GM23338 (cell line): ENCODE measurements at regions not wholly inside any gene's neighbourhood (a gene's known extent, or its start where the extent isn't known, plus 50 kb on each side); places are given as distances from the start of the nearest gene placed in this dataset.

Experiments used
- ATAC-seq: fragments of 200-7000 bp; cut with Tn5 transposase; 3 replicates; pipeline ENCODE4 v1.9.1; 2020
- DNase-seq: peaks from one replicate; pipeline ENCODE4 v3.0.0-alpha.2; 2015; ENCODE audit warnings: low spot score
- H2AFZ ChIP-seq: fragments of 200-600 bp; sonication (generic); 2 replicates; pipeline ENCODE4 v1.8.0; 2016; ENCODE audit warnings: antibody characterized with exemption, mild to moderate bottlenecking, moderate library complexity
- H3F3A ChIP-seq: fragments of 200-600 bp; sonication (generic); replicated peaks from 2 replicates; pipeline ENCODE4 v1.8.0; 2017; ENCODE audit warnings: antibody characterized with exemption, mixed run types, low read depth
- H3K27ac ChIP-seq: fragments of 200-600 bp; sonication (generic); 2 replicates; pipeline ENCODE4 v1.6.1; 2016; ENCODE audit warnings: low read depth
- H3K27me3 ChIP-seq: fragments of 200-600 bp; sonication (generic); 2 replicates; pipeline ENCODE4 v1.8.0; 2016; ENCODE audit warnings: mild to moderate bottlenecking, mixed run types, moderate library complexity; ENCODE audit not compliant: insufficient read depth
- H3K36me3 ChIP-seq: fragments of 200-600 bp; sonication (generic); 2 replicates; pipeline ENCODE4 v1.8.0; 2016; ENCODE audit warnings: mild to moderate bottlenecking; ENCODE audit not compliant: insufficient read depth
- H3K4me1 ChIP-seq: fragments of 200-600 bp; sonication (generic); 2 replicates; pipeline ENCODE4 v1.8.0; 2016; ENCODE audit warnings: mild to moderate bottlenecking, moderate library complexity; ENCODE audit not compliant: insufficient read depth
- H3K4me2 ChIP-seq: fragments of 200-600 bp; sonication (generic); 2 replicates; pipeline ENCODE4 v1.7.1; 2017; ENCODE audit warnings: mixed run types
- H3K4me3 ChIP-seq: fragments of 200-600 bp; sonication (generic); 2 replicates; pipeline ENCODE4 v1.6.1; 2016; ENCODE audit warnings: mixed run types
- H3K79me2 ChIP-seq: fragments of 200-600 bp; sonication (generic); replicated peaks from 2 replicates; pipeline ENCODE4 v1.8.0; 2017; ENCODE audit warnings: mild to moderate bottlenecking; ENCODE audit not compliant: insufficient read depth
- H3K9me2 ChIP-seq: fragments of 200-600 bp; sonication (generic); 2 replicates; pipeline ENCODE4 v1.8.0; 2017; ENCODE audit not compliant: insufficient read depth
- H4K20me1 ChIP-seq: fragments of 200-600 bp; sonication (generic); replicated peaks from 2 replicates; pipeline ENCODE4 v1.8.0; 2017; ENCODE audit warnings: mild to moderate bottlenecking; ENCODE audit not compliant: insufficient read depth
- H3K27ac Mint-ChIP-seq: 2 replicates; pipeline ENCODE4 v1.8.0; 2020; ENCODE audit warnings: inconsistent platforms, mild to moderate bottlenecking, moderate library complexity, mixed read lengths
- H3K27me3 Mint-ChIP-seq: 3 replicates; pipeline ENCODE4 v1.8.0; 2022; ENCODE audit warnings: low read depth, mild to moderate bottlenecking, moderate library complexity, mixed read lengths, inconsistent platforms; ENCODE audit not compliant: insufficient read depth, poor library complexity
- H3K36me3 Mint-ChIP-seq: 3 replicates; pipeline ENCODE4 v1.8.0; 2021; ENCODE audit warnings: low read depth, mild to moderate bottlenecking, inconsistent platforms, moderate library complexity, mixed read lengths
- H3K4me1 Mint-ChIP-seq: 3 replicates; pipeline ENCODE4 v1.8.0; 2020; ENCODE audit warnings: mild to moderate bottlenecking, inconsistent platforms, mixed read lengths
- H3K4me3 Mint-ChIP-seq: 3 replicates; pipeline ENCODE4 v1.8.0; 2021; ENCODE audit warnings: moderate library complexity, mild to moderate bottlenecking, inconsistent platforms, mixed read lengths
- H3K9me3 Mint-ChIP-seq: 3 replicates; pipeline ENCODE4 v1.8.0; 2020; ENCODE audit warnings: moderate library complexity, mild to moderate bottlenecking, inconsistent platforms, mixed read lengths
- CREB1 ChIP-seq: fragments of 250-450 bp; sonication (Bioruptor Pico); IDR thresholded peaks from 2 replicates; pipeline ENCODE4 v1.5.0; 2020; ENCODE audit warnings: low read depth, mild to moderate bottlenecking, moderate library complexity
- CTCF ChIP-seq, 2 experiments: fragments of 200-600 bp in 1 of 2; sonication (generic) in 1 of 2; conservative IDR thresholded peaks; 2 replicates each; pipeline versions ENCODE4 v1.5.1 to v1.6.1; 2016 to 2017; ENCODE audit warnings: antibody characterized with exemption in 2 of 2, low read depth in 2 of 2, mild to moderate bottlenecking in 2 of 2, moderate library complexity in 1 of 2
- EZH2 ChIP-seq: fragments of 200-600 bp; sonication (generic); IDR thresholded peaks from one replicate; pipeline ENCODE4 v1.8.0; 2017; ENCODE audit warnings: antibody characterized with exemption, mild to moderate bottlenecking, low read depth; ENCODE audit not compliant: unreplicated experiment
- EZH2phosphoT487 ChIP-seq: fragments of 200-600 bp; sonication (generic); IDR thresholded peaks from one replicate; pipeline ENCODE4 v1.8.1; 2018; ENCODE audit warnings: antibody characterized with exemption; ENCODE audit not compliant: unreplicated experiment
- JUNB ChIP-seq: IDR thresholded peaks from one replicate; pipeline ENCODE4 v1.6.1; 2016; ENCODE audit warnings: antibody characterized with exemption; ENCODE audit not compliant: unreplicated experiment
- NANOG ChIP-seq: IDR thresholded peaks from 2 replicates; pipeline ENCODE4 v1.6.1; 2016; ENCODE audit warnings: antibody characterized with exemption, borderline replicate concordance
- POLR2AphosphoS5 ChIP-seq: IDR thresholded peaks from 2 replicates; pipeline ENCODE4 v1.6.1; 2016; ENCODE audit warnings: antibody characterized with exemption, low read depth
- STAT1 ChIP-seq: IDR thresholded peaks from one replicate; pipeline ENCODE4 v1.6.1; 2016; ENCODE audit warnings: antibody characterized with exemption; ENCODE audit not compliant: unreplicated experiment
- ZNF114 ChIP-seq: fragments of 250-450 bp; sonication (Bioruptor Pico); IDR thresholded peaks from 2 replicates; pipeline ENCODE4 v1.5.0; 2020; ENCODE audit warnings: mild to moderate bottlenecking, moderate library complexity
- ZNF331 ChIP-seq: fragments of 250-450 bp; sonication (Bioruptor Pico); IDR thresholded peaks from 2 replicates; pipeline ENCODE4 v1.5.0; 2020; ENCODE audit warnings: low read depth, mild to moderate bottlenecking, moderate library complexity
- TF ChIP-seq, protein P1 (sequence below): IDR thresholded peaks from 2 replicates; pipeline ENCODE4 v1.6.1; 2016; ENCODE audit warnings: antibody characterized with exemption
- TF ChIP-seq, protein P2 (sequence below): fragments of 250-450 bp; sonication (Bioruptor Pico); IDR thresholded peaks from 2 replicates; pipeline ENCODE4 v1.5.0; 2020; ENCODE audit warnings: mild to moderate bottlenecking, moderate library complexity
- TF ChIP-seq, protein P3 (sequence below): IDR thresholded peaks from one replicate; pipeline ENCODE4 v1.6.1; 2018; ENCODE audit warnings: antibody characterized with exemption; ENCODE audit not compliant: unreplicated experiment

GRCh38 chr12:42690264-42690663 is 100.7 kb upstream of the PRICKLE1 start:
- no peaks in the 10 kb centered on the region for H3K79me2 ChIP-seq
- Mint-ChIP-seq H3K4me1 (peaks cover 13% of the 10 kb centered on the region), H3K27ac (no peak overlapping the region), H3K9me3 (peaks cover 10% of the 10 kb centered on the region; the same call in 2 of the 3 replicates), H3K36me3 (peaks cover 16% of the 10 kb centered on the region; the same call in 2 of the 3 replicates), H3K4me3 (no peak overlapping the region), H3K27me3 (no peaks in the 10 kb centered on the region)
- TF ChIP-seq, protein P1, sequence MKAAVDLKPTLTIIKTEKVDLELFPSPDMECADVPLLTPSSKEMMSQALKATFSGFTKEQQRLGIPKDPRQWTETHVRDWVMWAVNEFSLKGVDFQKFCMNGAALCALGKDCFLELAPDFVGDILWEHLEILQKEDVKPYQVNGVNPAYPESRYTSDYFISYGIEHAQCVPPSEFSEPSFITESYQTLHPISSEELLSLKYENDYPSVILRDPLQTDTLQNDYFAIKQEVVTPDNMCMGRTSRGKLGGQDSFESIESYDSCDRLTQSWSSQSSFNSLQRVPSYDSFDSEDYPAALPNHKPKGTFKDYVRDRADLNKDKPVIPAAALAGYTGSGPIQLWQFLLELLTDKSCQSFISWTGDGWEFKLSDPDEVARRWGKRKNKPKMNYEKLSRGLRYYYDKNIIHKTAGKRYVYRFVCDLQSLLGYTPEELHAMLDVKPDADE = no peak
- TF ChIP-seq, protein P2, sequence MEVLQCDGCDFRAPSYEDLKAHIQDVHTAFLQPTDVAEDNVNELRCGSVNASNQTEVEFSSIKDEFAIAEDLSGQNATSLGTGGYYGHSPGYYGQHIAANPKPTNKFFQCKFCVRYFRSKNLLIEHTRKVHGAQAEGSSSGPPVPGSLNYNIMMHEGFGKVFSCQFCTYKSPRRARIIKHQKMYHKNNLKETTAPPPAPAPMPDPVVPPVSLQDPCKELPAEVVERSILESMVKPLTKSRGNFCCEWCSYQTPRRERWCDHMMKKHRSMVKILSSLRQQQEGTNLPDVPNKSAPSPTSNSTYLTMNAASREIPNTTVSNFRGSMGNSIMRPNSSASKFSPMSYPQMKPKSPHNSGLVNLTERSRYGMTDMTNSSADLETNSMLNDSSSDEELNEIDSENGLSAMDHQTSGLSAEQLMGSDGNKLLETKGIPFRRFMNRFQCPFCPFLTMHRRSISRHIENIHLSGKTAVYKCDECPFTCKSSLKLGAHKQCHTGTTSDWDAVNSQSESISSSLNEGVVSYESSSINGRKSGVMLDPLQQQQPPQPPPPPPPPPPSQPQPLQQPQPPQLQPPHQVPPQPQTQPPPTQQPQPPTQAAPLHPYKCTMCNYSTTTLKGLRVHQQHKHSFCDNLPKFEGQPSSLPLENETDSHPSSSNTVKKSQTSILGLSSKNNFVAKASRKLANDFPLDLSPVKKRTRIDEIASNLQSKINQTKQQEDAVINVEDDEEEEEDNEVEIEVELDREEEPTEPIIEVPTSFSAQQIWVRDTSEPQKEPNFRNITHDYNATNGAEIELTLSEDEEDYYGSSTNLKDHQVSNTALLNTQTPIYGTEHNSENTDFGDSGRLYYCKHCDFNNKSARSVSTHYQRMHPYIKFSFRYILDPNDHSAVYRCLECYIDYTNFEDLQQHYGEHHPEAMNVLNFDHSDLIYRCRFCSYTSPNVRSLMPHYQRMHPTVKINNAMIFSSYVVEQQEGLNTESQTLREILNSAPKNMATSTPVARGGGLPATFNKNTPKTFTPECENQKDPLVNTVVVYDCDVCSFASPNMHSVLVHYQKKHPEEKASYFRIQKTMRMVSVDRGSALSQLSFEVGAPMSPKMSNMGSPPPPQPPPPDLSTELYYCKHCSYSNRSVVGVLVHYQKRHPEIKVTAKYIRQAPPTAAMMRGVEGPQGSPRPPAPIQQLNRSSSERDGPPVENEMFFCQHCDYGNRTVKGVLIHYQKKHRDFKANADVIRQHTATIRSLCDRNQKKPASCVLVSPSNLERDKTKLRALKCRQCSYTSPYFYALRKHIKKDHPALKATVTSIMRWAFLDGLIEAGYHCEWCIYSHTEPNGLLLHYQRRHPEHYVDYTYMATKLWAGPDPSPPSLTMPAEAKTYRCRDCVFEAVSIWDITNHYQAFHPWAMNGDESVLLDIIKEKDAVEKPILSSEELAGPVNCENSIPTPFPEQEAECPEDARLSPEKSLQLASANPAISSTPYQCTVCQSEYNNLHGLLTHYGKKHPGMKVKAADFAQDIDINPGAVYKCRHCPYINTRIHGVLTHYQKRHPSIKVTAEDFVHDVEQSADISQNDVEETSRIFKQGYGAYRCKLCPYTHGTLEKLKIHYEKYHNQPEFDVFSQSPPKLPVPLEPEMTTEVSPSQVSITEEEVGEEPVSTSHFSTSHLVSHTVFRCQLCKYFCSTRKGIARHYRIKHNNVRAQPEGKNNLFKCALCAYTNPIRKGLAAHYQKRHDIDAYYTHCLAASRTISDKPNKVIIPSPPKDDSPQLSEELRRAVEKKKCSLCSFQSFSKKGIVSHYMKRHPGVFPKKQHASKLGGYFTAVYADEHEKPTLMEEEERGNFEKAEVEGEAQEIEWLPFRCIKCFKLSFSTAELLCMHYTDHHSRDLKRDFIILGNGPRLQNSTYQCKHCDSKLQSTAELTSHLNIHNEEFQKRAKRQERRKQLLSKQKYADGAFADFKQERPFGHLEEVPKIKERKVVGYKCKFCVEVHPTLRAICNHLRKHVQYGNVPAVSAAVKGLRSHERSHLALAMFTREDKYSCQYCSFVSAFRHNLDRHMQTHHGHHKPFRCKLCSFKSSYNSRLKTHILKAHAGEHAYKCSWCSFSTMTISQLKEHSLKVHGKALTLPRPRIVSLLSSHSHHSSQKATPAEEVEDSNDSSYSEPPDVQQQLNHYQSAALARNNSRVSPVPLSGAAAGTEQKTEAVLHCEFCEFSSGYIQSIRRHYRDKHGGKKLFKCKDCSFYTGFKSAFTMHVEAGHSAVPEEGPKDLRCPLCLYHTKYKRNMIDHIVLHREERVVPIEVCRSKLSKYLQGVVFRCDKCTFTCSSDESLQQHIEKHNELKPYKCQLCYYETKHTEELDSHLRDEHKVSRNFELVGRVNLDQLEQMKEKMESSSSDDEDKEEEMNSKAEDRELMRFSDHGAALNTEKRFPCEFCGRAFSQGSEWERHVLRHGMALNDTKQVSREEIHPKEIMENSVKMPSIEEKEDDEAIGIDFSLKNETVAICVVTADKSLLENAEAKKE (CRISPR knock-in tag) = no peak
- TF ChIP-seq JUNB = no peak
- no peak for TF ChIP-seq NANOG
- TF ChIP-seq, protein P3, sequence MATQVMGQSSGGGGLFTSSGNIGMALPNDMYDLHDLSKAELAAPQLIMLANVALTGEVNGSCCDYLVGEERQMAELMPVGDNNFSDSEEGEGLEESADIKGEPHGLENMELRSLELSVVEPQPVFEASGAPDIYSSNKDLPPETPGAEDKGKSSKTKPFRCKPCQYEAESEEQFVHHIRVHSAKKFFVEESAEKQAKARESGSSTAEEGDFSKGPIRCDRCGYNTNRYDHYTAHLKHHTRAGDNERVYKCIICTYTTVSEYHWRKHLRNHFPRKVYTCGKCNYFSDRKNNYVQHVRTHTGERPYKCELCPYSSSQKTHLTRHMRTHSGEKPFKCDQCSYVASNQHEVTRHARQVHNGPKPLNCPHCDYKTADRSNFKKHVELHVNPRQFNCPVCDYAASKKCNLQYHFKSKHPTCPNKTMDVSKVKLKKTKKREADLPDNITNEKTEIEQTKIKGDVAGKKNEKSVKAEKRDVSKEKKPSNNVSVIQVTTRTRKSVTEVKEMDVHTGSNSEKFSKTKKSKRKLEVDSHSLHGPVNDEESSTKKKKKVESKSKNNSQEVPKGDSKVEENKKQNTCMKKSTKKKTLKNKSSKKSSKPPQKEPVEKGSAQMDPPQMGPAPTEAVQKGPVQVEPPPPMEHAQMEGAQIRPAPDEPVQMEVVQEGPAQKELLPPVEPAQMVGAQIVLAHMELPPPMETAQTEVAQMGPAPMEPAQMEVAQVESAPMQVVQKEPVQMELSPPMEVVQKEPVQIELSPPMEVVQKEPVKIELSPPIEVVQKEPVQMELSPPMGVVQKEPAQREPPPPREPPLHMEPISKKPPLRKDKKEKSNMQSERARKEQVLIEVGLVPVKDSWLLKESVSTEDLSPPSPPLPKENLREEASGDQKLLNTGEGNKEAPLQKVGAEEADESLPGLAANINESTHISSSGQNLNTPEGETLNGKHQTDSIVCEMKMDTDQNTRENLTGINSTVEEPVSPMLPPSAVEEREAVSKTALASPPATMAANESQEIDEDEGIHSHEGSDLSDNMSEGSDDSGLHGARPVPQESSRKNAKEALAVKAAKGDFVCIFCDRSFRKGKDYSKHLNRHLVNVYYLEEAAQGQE = no peak
- no peak for TF ChIP-seq POLR2AphosphoS5
- TF ChIP-seq ZNF114 (CRISPR knock-in tag) = no peak
- no peak for TF ChIP-seq EZH2phosphoT487
- no peak for TF ChIP-seq STAT1
- TF ChIP-seq CREB1 = no peak
- no peak for TF ChIP-seq ZNF331
- TF ChIP-seq CTCF (conservative IDR thresholded peaks at IDR 0.05; ENCODE audit: low read depth in 2 of 2) = no peak
- TF ChIP-seq EZH2 = no peak
- no peak overlapping the region for H3K4me2 ChIP-seq
- H3K4me3 ChIP-seq = no peak overlapping the region
- H3K27ac ChIP-seq = no peak overlapping the region
- H3K4me1 ChIP-seq = peaks cover 14% of the 10 kb centered on the region
- no peaks in the 10 kb centered on the region for H3F3A ChIP-seq
- no peaks in the 10 kb centered on the region for H3K27me3 ChIP-seq
- ATAC-seq (no peak), DNase-seq (no peak)
- no peak overlapping the region for H2AFZ ChIP-seq
- no peaks in the 10 kb centered on the region for H3K36me3 ChIP-seq
- no peaks in the 10 kb centered on the region for H4K20me1 ChIP-seq
- 0 out of 2 replicates have a peak, but pooled peaks cover 6% of the 10 kb centered on the region for H3K9me2 ChIP-seq
